Fibroblast of skin of left biceps (primary cell): ENCODE measurements at regions not wholly inside any gene's neighbourhood (a gene's known extent, or its start where the extent isn't known, plus 50 kb on each side); places are given as distances from the start of the nearest gene placed in this dataset.
"Not testable (repeated sequence)": the region's sequence is repeated elsewhere in the genome, so short reads cannot be mapped to it uniquely, and the experiment has no call there.

Source experiments
- DNase-seq, 2 experiments: peaks; one replicate each; pipeline ENCODE4 v3.0.0-alpha.2; 2013; ENCODE audit warnings: low read depth in 2 of 2

DNA sequence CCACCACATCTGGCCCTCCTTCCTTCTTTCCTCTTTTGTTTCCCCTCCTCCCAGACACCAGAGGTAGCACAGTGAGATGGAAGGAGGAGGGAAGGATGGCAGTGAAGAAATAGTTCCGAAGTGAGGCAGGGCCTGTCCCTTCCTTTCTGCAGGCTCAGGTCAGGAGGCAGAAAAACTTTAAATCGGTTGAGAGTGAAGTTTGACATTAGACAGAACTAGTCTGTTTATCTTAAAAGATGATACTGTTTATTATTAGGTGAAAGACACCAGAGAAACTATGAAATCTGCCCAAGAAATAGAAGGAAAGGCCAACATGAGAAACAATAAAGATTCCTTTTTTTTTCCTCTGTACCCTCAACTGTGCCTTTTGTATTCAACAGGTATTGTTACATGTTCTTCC, 670.3 kb downstream of the UTRN start:
- DNase-seq = no peak

DNA sequence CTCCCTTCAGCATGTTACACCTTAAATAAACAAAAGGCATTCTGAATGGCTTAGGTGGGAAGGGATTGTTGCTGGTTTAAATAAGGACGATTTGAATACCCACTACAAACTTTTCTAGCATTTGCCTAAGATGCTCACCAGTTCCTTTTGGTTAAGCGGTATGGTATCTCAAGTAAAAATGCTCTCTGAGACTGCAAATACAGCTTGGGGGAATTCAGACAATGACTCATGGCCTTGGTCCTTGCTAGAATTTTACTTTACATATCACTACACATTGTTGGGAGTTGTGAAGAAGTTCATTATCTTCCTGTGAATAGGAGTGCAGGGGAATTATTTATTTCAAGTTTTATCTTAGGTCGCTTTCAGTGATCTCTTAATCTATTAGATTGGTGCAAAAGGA, 670.7 kb downstream of the UTRN start:
- peak in 1 of 2 experiments; percentile 4 for DNase-seq

DNA sequence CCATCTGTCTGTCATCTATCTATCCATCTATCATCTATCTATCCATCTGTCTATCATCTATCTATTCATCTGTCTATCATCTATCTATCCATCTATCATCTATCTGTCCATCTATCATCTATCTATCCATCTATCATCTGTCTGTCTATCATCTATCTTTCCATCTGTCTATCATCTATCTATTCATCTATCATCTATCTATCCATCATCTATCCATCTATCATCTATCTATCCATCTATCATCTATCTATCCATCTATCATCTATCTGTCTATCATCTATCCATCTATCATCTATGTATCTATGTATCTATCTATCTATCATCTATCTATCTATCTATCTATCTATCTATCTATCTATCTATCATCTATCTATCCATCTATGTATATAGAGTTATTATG, 671.6 kb downstream of the UTRN start:
- DNase-seq = not testable (repeated sequence)

DNA sequence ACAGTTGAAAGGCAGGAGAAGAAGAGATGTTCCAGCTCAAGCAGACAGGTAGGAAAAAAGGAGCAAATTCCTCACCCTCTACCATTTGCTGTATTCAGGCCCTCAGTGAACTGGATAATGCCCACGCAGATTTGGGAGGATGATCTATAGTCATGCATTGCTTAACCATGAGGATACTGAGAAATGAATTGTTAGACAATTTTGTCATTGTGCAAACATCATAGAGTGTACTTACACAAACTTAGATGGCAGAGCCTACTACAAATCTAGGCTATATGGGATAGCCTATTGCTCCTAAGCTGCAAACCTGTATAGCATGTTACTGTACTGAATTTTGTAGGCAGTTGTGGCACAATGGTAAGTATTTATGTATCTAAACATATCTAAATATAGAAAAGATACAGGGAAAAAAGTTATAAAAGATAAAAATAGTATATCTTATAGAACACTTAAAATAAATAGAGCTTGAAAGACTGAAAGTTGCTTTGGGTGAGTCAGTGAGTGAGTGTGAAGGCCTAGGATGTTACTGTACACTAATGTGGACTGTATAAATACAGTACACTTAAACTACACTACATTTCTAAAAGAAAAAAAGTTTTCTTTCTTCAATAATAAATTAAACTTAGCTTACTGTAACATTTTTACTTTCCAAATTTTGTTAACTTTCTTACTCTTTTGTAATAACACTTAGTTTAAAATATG, 672.3 kb downstream of the UTRN start:
- no peak for DNase-seq

DNA sequence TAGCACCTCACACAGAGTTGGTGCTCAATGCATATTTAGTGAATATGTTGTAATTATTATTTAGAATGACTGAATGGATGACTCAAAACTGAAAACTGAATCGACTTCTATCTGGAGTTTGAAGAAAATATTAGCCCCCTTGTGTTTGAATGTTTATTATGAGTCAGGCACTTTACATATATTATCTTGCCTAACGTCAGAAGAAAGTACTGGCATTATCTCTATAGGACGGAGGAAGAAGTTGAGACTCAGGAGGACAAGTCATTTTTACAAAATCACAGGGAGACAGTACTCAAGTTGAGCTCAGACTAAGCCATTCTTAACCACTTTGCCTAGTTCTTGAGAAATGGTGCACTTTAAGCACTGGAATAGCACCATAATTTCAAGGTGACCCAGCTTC, 684.0 kb downstream of the UTRN start:
- no peak for DNase-seq

DNA sequence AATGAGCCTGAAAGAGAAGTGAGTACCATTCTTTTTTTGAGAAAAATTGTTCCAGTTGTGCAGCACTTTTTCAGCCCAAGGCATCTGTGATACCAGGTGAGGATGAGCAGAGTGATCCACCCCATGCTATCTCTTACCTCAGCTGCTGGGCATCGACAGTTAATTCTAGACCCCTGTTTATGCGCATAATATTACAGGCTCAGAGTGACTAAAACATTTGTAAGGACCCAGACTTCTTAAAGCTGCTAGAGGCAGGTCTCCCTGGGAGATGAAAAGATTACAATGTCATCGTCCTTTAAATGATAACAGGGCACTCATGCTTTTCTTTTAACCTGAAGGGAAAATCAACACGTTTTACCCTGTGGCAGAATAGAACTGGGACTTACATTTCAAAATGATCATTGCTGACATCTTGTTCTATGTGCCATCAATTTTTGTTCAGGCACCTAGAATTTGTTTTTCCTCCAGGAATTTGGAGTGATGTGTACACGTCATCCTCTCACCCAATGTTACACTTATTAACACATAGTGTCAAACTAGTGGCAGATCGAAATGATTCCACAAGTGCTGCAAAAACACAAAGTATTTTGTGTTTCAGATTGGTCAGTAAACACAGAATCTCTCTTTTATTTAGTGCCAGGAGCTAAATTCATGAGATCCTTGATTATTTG, 684.6 kb downstream of the UTRN start:
- no peak for DNase-seq

DNA sequence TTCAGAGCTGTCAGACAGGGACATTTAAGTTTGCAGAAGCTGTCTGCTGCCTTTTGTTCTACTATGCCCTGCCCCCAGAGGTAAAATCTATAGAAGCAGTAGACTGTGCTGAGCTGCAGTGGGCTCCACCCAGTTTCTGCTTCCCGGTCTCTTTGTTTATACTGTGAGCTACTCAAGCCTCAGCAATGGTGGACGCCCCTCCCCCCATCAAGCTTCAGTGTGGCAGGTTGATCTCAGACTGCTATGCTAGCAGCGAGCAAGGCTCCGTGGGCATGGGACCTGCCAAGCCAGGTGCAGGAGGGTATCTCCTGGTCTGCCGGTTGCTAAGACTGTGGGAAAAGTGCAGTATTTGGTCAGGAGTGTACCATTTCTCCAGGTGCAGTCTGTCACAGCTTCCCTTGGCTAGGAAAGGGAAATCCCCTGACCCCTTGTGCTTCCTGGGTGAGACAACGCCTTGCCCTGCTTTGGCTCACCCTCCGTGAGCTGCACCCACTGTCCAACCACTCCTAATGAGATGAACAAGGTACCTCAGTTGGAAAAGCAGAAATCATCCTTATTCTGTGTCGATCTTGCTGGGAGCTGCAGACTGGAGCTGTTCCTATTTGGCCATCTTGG, 692.2 kb downstream of the UTRN start:
- DNase-seq = not testable (repeated sequence)

DNA sequence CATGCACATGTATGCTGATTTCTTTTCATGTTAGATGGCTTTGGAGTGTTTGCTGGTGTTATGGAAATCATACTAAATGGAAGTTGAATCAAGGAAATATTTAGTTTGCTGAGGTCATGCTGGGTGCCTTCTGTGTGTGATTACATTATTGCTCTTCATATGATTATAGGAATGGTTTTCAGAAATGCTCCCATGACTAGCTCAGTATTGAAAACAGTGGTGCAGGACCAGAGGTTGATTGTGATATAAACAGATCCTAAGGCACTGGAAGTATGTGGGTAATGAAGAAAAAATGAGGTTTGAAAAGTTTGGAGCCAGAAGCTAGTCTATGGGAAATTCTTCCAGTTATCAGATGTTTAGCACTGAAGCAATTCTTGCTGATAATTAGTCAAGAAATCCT, 693.1 kb downstream of the UTRN start:
- DNase-seq = no peak

DNA sequence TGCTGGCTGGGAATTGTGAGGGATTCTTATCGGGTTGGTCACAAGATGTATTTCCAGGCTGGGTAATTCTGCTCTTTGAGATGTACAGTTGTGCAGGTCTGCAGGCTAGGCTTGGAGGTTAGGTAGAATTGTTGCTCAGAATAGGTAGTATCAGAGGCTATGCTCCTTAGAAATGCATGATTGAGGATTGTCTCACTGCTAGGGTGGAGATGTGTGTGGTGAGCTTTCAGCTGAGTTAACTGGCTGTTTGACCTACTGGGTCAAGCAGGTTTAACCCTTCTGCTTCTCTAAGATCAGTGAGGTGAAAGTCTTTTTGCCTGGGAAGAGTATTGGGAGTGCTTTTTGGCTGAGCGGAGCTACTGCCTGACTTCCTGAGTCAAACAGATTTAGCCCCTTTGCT, 701.1 kb downstream of the UTRN start:
- DNase-seq = no peak

DNA sequence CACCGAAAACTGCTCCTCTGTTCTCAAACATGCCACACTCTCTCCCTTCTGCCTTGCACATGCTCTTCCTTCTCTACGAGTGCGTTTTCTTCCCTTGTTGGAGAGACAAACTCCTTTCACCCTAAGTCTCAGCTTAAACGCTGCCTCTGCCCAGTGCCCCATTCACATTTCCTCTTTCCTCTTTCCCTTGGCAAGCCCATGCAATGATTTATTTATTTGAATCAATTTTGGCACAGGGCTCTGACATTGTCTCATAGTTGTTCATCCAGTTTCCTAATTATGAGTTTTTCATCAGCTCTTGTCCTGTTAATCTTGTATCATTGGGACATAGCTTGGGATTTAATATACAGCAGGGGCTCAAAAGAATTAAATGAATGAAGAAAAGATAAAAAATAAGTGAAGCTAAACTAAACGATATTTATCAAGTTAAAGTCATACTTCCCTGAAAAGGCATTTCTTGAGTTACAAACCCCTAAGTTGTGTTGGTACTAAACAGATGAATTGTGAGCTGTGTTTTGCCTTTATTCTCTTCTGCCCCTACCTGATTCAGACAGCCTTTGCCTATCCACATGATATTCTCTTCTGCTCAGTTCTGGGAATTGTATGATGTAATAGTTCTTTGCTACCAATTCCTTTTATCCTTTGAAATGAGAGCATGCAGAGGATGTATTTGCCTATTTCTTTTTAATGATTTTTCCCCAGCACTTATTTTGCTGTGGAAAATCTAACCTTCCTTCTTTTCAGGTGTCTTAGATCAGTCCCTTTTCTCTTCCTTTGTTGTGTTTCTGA, 704.4 kb downstream of the UTRN start:
- DNase-seq = no peak

DNA sequence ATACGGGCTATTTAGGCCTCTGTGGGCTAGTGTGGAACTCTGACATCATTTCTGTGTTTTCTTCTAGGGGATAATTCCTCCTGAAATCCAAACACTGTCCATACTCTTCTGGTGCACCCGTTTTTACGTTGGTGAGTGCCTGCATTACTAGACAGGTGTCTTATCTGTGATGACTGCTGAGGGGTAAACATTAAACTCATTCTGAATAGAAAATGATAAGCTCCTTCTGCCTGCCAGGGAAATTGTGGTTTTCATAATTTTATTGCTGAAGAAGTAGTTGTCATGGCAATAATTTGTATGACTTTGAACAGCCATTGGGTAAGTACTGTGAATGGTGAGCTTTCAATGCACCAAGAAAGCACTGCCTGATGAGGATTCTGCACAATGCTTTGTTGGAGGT, 705.6 kb downstream of the UTRN start:
- no peak for DNase-seq

DNA sequence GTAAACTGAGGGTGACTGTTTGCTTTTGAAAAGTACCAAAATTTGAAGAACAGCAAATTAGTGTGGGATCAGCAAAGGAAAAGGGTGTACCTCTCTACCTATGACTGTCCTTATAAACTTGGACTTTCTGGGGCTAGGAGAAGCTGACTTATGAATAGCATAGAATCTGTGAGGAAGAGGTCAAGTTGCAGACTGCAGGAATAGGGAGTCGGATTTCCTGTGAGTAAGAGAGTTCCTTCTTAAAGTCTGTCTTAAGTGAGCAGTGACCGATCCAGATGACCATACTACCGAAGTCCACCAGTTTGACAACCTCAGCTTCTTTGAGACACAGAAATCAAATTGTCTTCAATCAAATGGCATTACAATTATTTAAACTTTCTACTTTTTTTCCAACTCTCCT, 708.7 kb downstream of the UTRN start:
- DNase-seq = no peak

DNA sequence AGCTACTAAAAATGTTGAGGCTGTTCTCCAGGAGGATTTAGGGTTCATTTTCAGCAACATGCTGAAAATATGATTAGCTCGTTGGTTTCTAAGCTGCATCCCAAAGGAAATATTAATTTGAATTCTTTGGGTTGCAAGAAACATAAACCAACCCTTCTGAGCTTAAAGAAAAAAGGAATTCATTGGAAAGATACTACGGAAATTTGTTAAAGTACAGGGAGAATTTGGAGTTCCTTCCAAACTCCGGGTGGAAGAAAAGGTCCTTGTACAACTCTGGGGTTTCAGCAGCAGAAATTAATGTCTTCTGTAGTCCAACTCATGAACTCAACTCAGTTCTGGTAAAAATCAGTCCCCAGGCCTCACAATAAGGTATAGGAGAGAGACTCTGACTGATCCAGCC, 712.9 kb downstream of the UTRN start:
- DNase-seq = no peak

DNA sequence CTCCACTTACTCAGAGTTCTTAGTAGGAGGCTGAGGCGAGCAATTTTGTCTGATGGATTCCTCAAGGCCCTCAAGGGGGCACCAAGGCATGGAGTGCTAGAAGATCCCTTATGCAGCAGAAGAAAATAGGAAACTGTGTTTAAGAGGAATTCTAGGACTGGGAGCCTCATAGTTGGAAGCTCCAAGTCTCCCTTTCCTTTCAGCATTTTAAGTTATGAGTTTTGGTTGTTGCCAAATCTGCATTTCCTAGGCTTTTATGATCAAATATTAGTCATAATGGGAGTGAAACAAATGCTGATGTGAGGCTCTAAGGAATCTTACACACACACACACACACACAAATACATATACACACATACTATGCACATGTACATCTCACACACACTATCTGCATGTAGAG, 714.0 kb downstream of the UTRN start:
- no peak for DNase-seq

DNA sequence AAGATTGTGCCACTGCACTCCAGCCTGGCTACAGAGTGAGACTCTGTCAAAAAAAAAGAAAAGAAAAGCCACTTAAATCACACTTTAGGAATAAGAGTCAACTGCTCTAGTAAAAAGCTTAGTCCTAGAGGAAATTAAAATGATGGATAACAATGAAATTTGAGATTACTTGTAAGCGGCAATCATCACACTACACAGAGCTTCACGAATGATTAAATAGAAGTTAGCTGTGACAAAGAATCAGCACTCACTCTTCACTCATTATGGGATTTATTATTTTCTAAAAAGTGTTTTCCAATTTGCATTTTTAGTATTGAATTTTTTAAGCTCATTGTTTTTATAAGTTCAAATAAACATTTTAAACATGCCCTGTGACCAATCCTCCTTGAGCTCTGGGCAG, 718.0 kb downstream of the UTRN start:
- DNase-seq = no peak

DNA sequence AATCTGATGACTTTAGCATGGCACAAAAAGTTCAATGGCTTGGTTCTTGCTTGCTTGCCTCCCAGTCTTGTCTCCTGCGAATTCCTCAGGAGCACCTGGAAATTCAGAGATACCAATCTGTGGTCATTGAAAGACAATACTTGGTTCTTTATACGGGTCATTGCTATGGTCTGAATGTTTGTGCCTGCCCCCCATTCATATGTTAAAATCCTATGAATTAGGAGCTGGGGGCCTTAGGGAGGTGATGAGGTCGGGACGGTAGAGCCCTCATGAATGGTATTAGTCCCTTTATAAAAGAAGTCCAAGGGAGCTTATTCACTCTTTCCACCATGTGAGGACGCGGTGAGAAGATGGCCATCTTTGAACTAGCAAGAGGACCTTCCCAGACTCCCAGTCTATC, 721.8 kb downstream of the UTRN start:
- no peak for DNase-seq

DNA sequence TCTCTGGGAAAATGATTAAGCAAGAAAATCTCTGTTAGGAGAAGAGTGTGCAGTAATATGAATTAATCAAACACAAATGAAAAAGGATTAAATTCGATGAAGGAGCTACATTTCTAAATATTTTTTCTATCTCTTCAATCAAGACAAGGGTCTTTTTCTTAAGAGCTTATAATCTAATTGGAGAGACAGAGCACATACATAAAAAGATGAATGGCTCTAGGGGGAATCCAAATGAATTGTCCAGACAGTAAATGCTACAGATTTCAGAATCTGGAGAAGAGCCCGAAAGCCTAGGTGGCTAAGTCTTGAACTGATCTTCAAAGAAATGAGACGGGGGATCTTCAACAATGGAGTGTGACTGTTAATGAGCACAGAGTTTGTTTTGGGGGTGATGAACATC, 723.6 kb downstream of the UTRN start:
- no peak for DNase-seq

DNA sequence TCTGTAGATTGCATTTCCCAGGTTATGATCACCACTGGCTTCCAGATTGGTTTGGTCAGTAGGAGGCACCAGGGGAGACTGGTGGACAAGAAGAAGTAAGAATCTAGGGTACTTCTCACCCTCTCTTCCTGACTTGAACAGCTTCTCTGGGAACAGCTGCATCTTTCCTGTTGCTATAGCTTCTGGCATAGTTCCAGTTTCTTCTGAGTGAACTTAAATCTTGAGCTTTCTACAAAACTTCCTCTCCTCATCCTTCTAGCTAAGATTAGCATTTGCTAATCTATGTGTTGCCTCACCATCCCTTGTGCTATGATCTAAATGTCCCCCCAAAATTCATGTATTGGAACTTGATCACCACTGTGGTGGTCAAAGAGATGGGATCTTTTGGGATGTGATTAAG, 724.6 kb downstream of the UTRN start:
- no peak for DNase-seq

DNA sequence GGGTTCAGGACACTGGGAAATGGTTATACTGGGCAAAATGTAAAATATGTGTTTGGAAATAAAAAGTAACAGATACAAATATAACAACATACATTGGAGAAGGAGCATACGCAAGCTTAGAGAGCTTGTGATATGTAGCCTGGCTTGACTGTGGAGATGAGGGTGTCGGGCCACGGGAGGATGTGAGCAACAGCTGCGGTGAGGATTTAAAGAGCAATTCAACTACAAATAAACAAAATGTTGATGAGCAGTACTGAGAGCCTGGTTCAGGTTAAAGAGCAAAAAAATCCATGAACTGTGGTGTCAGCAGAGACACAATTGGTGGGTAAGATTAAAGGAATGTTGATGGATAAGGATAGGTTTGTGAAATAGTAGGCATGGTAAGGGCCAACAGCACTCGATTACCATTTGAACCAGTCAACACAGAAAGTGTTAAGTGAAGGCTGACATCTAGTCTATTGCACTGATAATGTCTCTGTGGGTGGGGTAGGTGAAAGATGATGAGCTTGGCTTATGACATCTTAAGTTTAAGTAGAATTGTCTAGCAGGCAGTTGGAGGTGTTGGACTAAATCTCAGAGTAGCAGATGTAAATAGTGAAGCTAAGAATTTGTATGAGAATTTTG, 723.2 kb downstream of the EPM2A start:
- DNase-seq = no peak

DNA sequence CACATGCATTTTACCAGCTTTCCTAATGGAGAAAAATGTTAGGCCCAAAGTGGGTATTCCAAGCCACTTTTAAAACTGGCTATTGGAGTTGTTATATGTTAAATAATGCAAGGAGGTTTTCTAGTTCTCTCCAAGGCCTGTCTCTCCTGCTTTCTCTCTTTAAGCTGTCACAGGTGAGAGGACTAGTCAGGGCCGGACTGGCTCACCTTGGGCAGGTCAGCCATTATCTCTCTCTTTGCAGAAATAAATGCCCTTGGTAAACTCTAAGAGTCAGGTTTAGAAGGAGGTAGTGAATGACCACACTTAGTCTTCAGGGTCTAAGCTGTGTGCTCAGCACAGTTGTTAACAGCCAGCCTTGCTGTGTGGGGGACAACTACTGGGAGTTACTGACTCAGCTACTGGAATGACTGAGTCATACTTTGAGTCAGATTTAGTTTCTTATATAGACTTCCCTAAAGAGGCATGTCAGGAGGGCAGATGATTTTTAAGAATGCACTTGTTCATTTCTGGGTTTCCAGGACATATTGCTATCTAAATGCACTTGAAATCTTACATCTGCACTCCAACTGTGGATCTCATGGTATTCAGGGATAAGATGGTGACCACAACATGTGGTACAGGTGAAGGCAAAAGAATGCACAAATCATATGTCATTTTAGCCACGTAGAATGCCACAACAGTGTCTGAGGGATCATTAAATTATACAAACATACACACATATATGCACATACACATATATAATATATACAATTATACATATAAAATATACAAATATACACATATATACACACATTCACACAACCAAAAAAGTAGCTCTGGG, 719.4 kb downstream of the EPM2A start:
- peak; percentile 76 to 80 for DNase-seq

DNA sequence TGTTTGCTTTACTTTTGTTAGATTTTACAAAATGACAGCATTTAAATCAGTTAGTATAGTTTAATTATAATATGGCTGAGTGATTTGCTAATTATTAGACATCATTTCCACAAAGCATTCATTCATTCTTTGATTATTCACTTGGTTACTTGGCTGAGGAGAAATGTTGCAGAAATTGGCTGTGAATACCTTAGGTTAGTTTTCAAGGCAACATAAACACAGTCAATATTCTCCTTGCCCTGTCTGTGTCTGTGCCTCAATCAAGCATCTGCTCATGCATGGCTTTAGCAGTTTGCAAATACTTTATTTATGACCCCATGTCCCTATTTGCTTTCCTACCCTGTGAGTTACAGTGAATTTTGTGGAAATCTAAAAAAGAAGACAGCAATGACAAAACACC, 718.3 kb downstream of the EPM2A start:
- no peak for DNase-seq
